Effector memory CD8-positive, alpha-beta T cell (primary cell): ENCODE measurements at regions not wholly inside any gene's neighbourhood (a gene's known extent, or its start where the extent isn't known, plus 50 kb on each side); places are given as distances from the start of the nearest gene placed in this dataset.

Experiments used
- ATAC-seq: fragments of 150-1000 bp; cut with Tn5 transposase; replicated peaks from 2 replicates; pipeline ENCODE4 v1.10.0; 2021; ENCODE audit warnings: mild to moderate bottlenecking, moderate library complexity
- DNase-seq, 3 experiments: peaks; one replicate each; pipeline ENCODE4 v3.0.0; 2021
- H3K27ac Mint-ChIP-seq, 2 donors: one replicate each; pipeline ENCODE4 v1.8.0; 2022; ENCODE audit warnings: mild to moderate bottlenecking in 2 of 2, mixed read lengths in 2 of 2, moderate library complexity in 2 of 2
- H3K27me3 Mint-ChIP-seq, 2 donors: one replicate each; pipeline ENCODE4 v1.8.0; 2022; ENCODE audit warnings: mixed read lengths in 2 of 2
- H3K36me3 Mint-ChIP-seq: one replicate; pipeline ENCODE4 v1.8.0; 2022; ENCODE audit warnings: mild to moderate bottlenecking, moderate library complexity, mixed read lengths; ENCODE audit not compliant: insufficient read depth
- H3K4me1 Mint-ChIP-seq, 2 donors: one replicate each; pipeline ENCODE4 v1.8.0; 2022; ENCODE audit warnings: low read depth in 2 of 2, mixed read lengths in 2 of 2
- H3K4me3 Mint-ChIP-seq, 2 donors: one replicate each; pipeline ENCODE4 v1.8.0; 2022; ENCODE audit warnings: mild to moderate bottlenecking in 2 of 2, mixed read lengths in 2 of 2, moderate library complexity in 2 of 2
- H3K9me3 Mint-ChIP-seq, 2 donors: one replicate each; pipeline ENCODE4 v1.8.0; 2022; ENCODE audit warnings: mixed read lengths in 2 of 2

- Mint-ChIP-seq H3K27ac (no peak overlapping the region), H3K27me3 (peaks cover 90 to 97% of the 10 kb centered on the region in 2 donors), H3K4me1 (no peaks in the 10 kb centered on the region), H3K4me3 (no peak overlapping the region), H3K9me3 (no peaks in the 10 kb centered on the region), H3K36me3 (no peaks in the 10 kb centered on the region)
- DNase-seq (no peak), ATAC-seq (no peak)
Measured at GRCh38 chr20:58133020-58133808, 95.2 kb downstream of the ANKRD60 start.

DNA sequence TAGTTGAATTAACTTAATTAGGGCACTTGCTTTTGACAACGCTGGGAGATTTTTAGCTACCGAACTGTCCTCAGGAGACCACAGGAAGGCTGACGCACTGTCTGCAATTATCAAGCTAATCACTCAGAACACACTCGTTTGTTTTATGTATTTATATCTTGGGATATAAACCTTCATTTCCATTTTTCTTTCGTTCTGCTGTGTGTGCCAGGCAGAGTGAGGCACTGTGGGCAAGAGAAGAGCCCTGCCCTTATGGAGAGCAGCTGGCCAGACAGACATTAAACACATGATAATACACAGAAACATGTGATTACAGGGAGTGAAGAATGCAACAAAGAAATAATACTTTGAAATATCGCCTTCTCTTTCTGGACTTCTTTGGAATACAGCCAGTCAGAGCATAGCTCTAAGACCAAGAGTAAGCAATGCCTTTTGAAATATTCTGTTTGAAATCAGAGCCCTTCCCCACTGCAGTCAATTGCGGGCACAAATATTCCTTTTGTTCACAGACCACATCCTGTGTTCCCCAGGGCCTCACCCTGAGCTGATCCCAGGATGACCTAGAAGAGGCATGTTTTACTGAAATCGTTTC, 96.8 kb downstream of the ANKRD60 start:
- Mint-ChIP-seq H3K27me3 (peaks cover 83 to 95% of the 10 kb centered on the region in 2 donors), H3K9me3 (no peaks in the 10 kb centered on the region), H3K4me3 (no peak overlapping the region), H3K27ac (no peak overlapping the region), H3K36me3 (no peaks in the 10 kb centered on the region), H3K4me1 (no peaks in the 10 kb centered on the region)
- ATAC-seq: no peak
- DNase-seq: no peak

DNA sequence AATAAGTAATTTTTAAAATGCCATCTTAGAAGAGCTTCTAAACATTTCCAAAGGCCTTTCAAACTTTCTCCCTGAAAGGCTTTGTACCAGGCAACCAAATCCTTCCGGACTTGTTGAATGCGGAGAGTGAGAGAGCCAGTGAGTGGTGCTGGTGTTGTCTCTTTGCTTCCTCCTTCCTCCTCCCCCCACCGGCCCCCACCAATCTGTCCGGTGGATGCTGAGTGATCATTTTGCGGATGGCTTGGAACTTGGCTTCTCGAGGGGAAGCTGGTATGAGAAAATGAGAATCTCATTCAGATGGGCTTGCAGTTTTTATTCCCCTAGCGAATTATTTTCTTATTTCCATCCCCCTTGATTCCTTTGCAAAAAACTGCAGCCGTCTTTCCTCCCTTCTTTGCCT, 97.3 kb downstream of the ANKRD60 start:
- no peak overlapping the region for H3K4me3 Mint-ChIP-seq
- no peaks in the 10 kb centered on the region for H3K4me1 Mint-ChIP-seq
- H3K27ac Mint-ChIP-seq: no peak overlapping the region

GRCh38 chr20:58130581-58130980, 97.9 kb downstream of the ANKRD60 start:
- DNase-seq: no peak
- no peak for ATAC-seq
- H3K27ac Mint-ChIP-seq: no peak overlapping the region
- H3K4me3 Mint-ChIP-seq: no peak overlapping the region
- peaks cover 0 to 2% of the 10 kb centered on the region in 2 donors for H3K9me3 Mint-ChIP-seq
- H3K4me1 Mint-ChIP-seq: no peaks in the 10 kb centered on the region
- peaks cover 80 to 91% of the 10 kb centered on the region in 2 donors for H3K27me3 Mint-ChIP-seq
- no peaks in the 10 kb centered on the region for H3K36me3 Mint-ChIP-seq

More for the DNA sequence above, 97.3 kb downstream of the ANKRD60 start:
- no peak for DNase-seq
- no peaks in the 10 kb centered on the region for H3K9me3 Mint-ChIP-seq
- H3K36me3 Mint-ChIP-seq: no peaks in the 10 kb centered on the region
- peaks cover 86 to 96% of the 10 kb centered on the region in 2 donors for H3K27me3 Mint-ChIP-seq
- ATAC-seq: no peak

DNA sequence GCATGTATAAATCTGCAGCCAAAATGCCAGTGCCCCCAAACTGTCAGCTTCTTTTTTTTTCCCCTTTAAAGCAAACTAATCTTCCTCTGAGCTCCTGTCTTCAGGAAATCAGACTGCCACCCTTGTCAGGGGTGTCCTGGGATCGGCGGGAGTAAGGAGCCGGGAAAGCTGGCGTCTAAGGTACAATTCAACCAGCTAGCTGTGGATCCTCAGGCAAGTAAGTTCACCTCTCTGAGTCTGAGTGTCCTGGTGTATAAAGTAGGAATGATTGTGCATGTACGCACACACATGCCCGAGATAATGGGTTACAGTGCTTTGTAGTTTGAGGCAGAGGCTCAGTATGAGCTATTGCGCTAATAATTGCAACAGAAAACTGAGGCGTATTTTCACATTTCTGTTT, 98.3 kb downstream of the ANKRD60 start:
- no peaks in the 10 kb centered on the region for H3K36me3 Mint-ChIP-seq
- peaks cover under 1 to 2% of the 10 kb centered on the region in 2 donors for H3K9me3 Mint-ChIP-seq
- H3K4me1 Mint-ChIP-seq: no peaks in the 10 kb centered on the region
- ATAC-seq (no peak), DNase-seq (no peak)
- H3K27me3 Mint-ChIP-seq: peaks cover 76 to 87% of the 10 kb centered on the region in 2 donors
- H3K27ac Mint-ChIP-seq: no peak overlapping the region
- H3K4me3 Mint-ChIP-seq: no peak overlapping the region

- Mint-ChIP-seq H3K4me1 (no peaks in the 10 kb centered on the region), H3K36me3 (no peaks in the 10 kb centered on the region), H3K27ac (no peak overlapping the region), H3K9me3 (peaks cover 2 to 5% of the 10 kb centered on the region in 2 donors), H3K4me3 (no peak overlapping the region), H3K27me3 (peaks cover 74 to 83% of the 10 kb centered on the region in 2 donors)
- ATAC-seq: no peak
- DNase-seq: no peak
Measured at GRCh38 chr20:58129721-58130151, 98.7 kb downstream of the ANKRD60 start.

DNA sequence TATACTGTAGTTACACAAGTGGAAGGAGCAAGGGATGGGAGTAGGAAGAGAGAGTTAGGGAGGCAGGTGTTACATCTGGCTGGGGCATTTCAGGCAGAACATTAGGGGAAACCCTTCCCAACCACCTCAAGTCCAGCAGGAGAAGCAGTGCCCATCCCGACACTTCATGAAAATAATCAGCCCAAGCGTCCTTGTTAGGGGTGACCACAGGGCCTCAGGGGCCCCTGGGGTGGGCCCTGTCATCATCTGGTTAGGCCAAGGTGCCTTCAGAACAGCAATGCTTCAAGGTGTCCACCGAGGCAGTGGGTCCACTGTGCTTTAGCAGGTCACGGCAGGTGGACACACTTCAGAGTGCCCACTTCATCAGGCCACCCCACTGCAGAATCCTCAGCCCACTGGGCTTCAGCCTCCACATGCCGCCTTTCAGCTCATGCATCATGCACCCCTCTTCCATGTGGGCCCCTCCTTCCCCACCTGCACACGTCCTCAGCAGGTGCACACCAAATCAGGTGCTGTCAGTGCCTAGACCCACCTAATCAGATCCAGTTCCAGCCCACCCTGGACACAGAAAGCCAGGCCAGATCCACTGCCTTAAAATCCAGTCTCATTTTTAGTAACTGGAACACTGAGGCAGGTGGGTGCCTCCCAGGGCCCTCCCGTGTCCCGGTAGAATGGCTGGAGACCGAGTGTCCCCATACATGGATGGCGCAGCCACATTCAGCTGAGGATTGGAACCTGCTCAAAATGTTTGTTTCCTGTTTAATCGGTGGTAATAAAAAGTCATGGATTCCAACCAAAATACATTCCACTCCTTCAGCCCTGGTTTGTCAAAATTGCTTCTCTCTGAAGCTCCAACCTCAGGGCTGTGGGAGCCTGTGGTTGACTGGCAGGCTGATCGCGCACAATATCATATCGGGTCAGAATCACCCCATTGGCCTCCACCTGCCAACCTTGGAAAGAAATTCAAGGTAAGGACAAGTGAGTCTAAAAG, 99.5 kb downstream of the ANKRD60 start:
- no peak overlapping the region for H3K4me3 Mint-ChIP-seq
- ATAC-seq: no peak

DNA sequence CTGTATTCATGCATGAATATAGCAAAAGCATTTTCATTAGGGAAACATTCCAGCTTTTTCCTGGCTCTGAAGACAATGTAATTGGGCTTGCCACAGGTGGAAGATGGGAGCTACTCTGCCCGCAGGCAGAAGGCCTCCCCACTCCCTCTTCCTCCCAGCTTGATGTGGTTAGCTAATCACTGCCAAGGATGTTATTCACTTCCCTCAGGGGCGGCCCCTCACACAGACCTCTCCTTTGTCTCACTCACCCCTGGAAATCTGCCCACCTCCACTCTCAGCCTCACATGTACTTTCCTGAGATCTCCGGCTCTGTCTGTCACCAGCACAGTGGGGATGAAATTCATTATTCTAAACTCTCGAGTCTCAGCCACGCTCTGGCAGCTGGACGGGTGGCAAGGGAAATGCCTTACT, 100.7 kb downstream of the ANKRD60 start:
- Mint-ChIP-seq H3K4me3 (no peak overlapping the region), H3K9me3 (peaks cover 5 to 17% of the 10 kb centered on the region in 2 donors), H3K27ac (no peak overlapping the region), H3K4me1 (no peaks in the 10 kb centered on the region), H3K27me3 (peaks cover 62 to 67% of the 10 kb centered on the region in 2 donors), H3K36me3 (no peaks in the 10 kb centered on the region)
- DNase-seq (no peak), ATAC-seq (no peak)

More for the DNA sequence above, 99.5 kb downstream of the ANKRD60 start:
- H3K9me3 Mint-ChIP-seq: peaks cover 3 to 13% of the 10 kb centered on the region in 2 donors
- H3K27me3 Mint-ChIP-seq: peaks cover 74 to 75% of the 10 kb centered on the region in 2 donors
- no peaks in the 10 kb centered on the region for H3K36me3 Mint-ChIP-seq
- H3K27ac Mint-ChIP-seq: no peak overlapping the region
- H3K4me1 Mint-ChIP-seq: no peaks in the 10 kb centered on the region
- DNase-seq: no peak

- Mint-ChIP-seq H3K27ac (peak overlapping the region in 1 of 2 donors; percentile 10), H3K4me1 (no peaks in the 10 kb centered on the region), H3K9me3 (peaks cover 5 to 17% of the 10 kb centered on the region in 2 donors), H3K27me3 (peaks cover 50 to 55% of the 10 kb centered on the region in 2 donors), H3K36me3 (no peaks in the 10 kb centered on the region), H3K4me3 (no peak overlapping the region)
- no peak for DNase-seq
- ATAC-seq: no peak
Measured at GRCh38 chr20:58125726-58126125, 102.7 kb downstream of the ANKRD60 start.

GRCh38 chr20:58117944-58118343, 110.5 kb downstream of the ANKRD60 start:
- ATAC-seq: no peak
- no peak for DNase-seq
- Mint-ChIP-seq H3K9me3 (peaks cover 0 to 10% of the 10 kb centered on the region in 2 donors), H3K27me3 (peaks cover 70 to 79% of the 10 kb centered on the region in 2 donors), H3K36me3 (no peaks in the 10 kb centered on the region), H3K4me3 (no peak overlapping the region), H3K4me1 (no peaks in the 10 kb centered on the region), H3K27ac (no peak overlapping the region)

GRCh38 chr20:58116505-58116904, 111.9 kb downstream of the ANKRD60 start:
- no peaks in the 10 kb centered on the region for H3K36me3 Mint-ChIP-seq

DNA sequence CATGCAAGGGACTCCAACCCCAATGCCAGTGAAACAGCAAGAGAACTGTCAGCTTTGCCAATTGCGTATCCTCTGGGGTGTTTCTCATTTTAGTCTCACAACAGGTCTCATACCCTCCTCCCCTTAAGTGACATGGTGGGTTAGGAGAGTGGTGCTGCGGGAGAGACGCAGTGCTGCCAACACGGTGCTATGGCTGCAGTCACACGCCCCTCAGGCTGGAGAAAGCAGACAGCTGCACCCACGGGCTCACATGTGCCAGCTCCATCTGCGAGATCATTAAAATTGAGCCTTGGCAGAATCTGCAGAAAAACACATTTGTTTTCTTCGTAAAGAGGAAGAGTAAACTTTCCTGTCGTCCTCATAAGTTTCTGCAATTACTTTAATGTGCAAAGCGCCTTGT, 114.7 kb downstream of the ANKRD60 start:
- ATAC-seq (no peak), DNase-seq (no peak)
- H3K27ac Mint-ChIP-seq: no peak overlapping the region
- peaks cover 73 to 82% of the 10 kb centered on the region in 2 donors for H3K27me3 Mint-ChIP-seq
- no peaks in the 10 kb centered on the region for H3K36me3 Mint-ChIP-seq
- no peaks in the 10 kb centered on the region for H3K4me1 Mint-ChIP-seq
- H3K9me3 Mint-ChIP-seq: peaks cover 7 to 15% of the 10 kb centered on the region in 2 donors
- no peak overlapping the region for H3K4me3 Mint-ChIP-seq

More at GRCh38 chr20:58116505-58116904, 111.9 kb downstream of the ANKRD60 start:
- H3K4me3 Mint-ChIP-seq: no peak overlapping the region
- no peak overlapping the region for H3K27ac Mint-ChIP-seq
- ATAC-seq (no peak), DNase-seq (no peak)
- peaks cover 0 to 10% of the 10 kb centered on the region in 2 donors for H3K9me3 Mint-ChIP-seq
- H3K4me1 Mint-ChIP-seq: no peaks in the 10 kb centered on the region
- H3K27me3 Mint-ChIP-seq: peaks cover 76 to 85% of the 10 kb centered on the region in 2 donors
